Loucy (cell line): ENCODE measurements at regions not wholly inside any gene's neighbourhood (a gene's known extent, or its start where the extent isn't known, plus 50 kb on each side); places are given as distances from the start of the nearest gene placed in this dataset.

ENCODE experiments used
- EZH2phosphoT487 ChIP-seq: fragments of 200-600 bp; IDR thresholded peaks from 2 replicates; pipeline ENCODE4 v1.6.1; 2018; ENCODE audit warnings: antibody characterized with exemption, mild to moderate bottlenecking, moderate library complexity, borderline replicate concordance
- TF ChIP-seq, protein P1 (sequence below): fragments of 200-600 bp; sonication (generic); conservative IDR thresholded peaks from 2 replicates; pipeline ENCODE4 v1.5.1; 2014; ENCODE audit warnings: mild to moderate bottlenecking, antibody characterized with exemption, low read length

DNA sequence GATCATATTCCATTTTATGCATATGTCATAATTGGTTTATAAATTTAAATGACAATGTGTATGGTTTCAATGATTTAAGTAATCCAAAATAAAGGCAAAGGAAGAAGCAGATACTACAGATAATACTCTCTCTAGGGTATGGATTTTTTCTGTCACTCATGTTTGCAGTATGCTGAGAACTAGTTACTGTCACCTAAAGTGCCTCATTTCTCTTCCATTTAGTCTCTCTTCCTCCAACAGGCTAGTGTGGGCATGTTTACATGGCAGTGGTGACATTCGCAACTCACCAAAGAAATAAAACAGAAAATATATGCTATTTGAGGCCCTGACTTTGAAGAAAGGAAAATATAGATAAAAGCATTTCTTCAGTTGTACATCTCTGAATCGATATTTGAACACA is 1460.4 kb upstream of the ZEB2 start:
- TF ChIP-seq, protein P1, sequence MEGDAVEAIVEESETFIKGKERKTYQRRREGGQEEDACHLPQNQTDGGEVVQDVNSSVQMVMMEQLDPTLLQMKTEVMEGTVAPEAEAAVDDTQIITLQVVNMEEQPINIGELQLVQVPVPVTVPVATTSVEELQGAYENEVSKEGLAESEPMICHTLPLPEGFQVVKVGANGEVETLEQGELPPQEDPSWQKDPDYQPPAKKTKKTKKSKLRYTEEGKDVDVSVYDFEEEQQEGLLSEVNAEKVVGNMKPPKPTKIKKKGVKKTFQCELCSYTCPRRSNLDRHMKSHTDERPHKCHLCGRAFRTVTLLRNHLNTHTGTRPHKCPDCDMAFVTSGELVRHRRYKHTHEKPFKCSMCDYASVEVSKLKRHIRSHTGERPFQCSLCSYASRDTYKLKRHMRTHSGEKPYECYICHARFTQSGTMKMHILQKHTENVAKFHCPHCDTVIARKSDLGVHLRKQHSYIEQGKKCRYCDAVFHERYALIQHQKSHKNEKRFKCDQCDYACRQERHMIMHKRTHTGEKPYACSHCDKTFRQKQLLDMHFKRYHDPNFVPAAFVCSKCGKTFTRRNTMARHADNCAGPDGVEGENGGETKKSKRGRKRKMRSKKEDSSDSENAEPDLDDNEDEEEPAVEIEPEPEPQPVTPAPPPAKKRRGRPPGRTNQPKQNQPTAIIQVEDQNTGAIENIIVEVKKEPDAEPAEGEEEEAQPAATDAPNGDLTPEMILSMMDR = no peak
- TF ChIP-seq EZH2phosphoT487 = no peak
